DND-41 (cell line): ENCODE measurements at regions not wholly inside any gene's neighbourhood (a gene's known extent, or its start where the extent isn't known, plus 50 kb on each side); places are given as distances from the start of the nearest gene placed in this dataset.

ENCODE experiments used
- CTCF ChIP-seq: IDR thresholded peaks from 2 replicates; pipeline ENCODE4 v1.5.1; 2012; ENCODE audit warnings: borderline replicate concordance, low read length, moderate library complexity, mild to moderate bottlenecking; ENCODE audit not compliant: poor library complexity, severe bottlenecking; ENCODE audit errors: extremely low read depth
- EZH2 ChIP-seq: IDR thresholded peaks from 3 replicates; pipeline ENCODE4 v1.6.1; 2012; ENCODE audit warnings: borderline replicate concordance, low read depth, mild to moderate bottlenecking, moderate library complexity, low read length, inconsistent platforms; ENCODE audit not compliant: severe bottlenecking

DNA sequence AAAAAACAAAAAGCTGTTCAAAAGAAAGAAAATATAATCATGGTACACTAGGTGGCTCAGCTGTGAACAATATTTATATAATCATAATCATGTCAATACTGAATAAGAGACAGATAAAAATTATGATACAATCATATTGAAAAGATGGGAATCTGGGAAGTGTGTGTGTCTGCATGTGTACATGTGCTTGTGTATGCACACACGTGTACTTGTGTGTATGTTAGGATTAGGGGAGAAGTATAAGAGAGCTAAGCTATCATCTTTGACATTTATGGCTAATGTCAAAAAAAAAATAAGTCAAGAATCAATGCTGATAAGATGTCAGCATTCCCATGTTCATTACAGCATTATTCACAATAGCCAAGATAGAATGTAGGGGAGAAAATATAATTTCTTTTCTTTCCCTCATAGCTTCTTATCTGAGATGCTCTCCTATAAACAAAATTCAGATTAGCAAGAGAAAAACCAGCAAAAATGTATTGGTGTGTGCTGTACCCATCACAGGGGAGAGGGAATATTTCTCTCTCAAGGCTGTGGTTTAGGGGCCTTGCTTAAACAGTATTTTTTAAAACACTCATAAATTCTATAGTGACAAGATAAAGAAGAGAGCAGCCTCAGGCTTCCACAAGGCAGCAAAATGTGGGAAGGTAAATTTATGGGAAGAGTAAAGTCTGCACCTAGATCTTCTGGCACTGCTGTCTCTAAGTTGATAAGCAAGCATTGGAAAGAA, 63.4 kb upstream of the ITGA11 start:
- TF ChIP-seq CTCF (no peak), EZH2 (no peak)
